H7 (cell line): ENCODE measurements at regions not wholly inside any gene's neighbourhood (a gene's known extent, or its start where the extent isn't known, plus 50 kb on each side); places are given as distances from the start of the nearest gene placed in this dataset.
"Not testable (repeated sequence)": the region's sequence is repeated elsewhere in the genome, so short reads cannot be mapped to it uniquely, and the experiment has no call there.

Experiments
- DNase-seq: peaks from one replicate; pipeline ENCODE4 v3.0.0; 2012
- H3K27me3 ChIP-seq: 2 replicates; pipeline ENCODE4 v1.6.0; 2011; ENCODE audit warnings: mild to moderate bottlenecking, low read length; ENCODE audit not compliant: control insufficient read depth, insufficient read depth
- H3K36me3 ChIP-seq: replicated peaks from 2 replicates; pipeline ENCODE4 v1.5.1; 2011; ENCODE audit warnings: low read length; ENCODE audit not compliant: control insufficient read depth, insufficient read depth
- H3K4me3 ChIP-seq: 2 replicates; pipeline ENCODE4 v1.5.1; 2011; ENCODE audit warnings: low read depth, mild to moderate bottlenecking, control low read depth, low read length, moderate library complexity; ENCODE audit not compliant: insufficient read depth

GRCh38 chr4:71081192-71081591 is 87.7 kb downstream of the DCK start:
- H3K27me3 ChIP-seq, result no peaks in the 10 kb centered on the region
- DNase-seq, result no peak
- no peaks in the 10 kb centered on the region for H3K36me3 ChIP-seq
- no peak overlapping the region for H3K4me3 ChIP-seq

- no peak overlapping the region for H3K4me3 ChIP-seq
- H3K27me3 ChIP-seq, result no peaks in the 10 kb centered on the region
- DNase-seq, result no peak
- H3K36me3 ChIP-seq, result no peaks in the 10 kb centered on the region
These were observed 100.3 kb downstream of the DCK start for GRCh38 chr4:71093745-71094144.

- no peak overlapping the region for H3K4me3 ChIP-seq
- no peak for DNase-seq
- no peaks in the 10 kb centered on the region for H3K36me3 ChIP-seq
- H3K27me3 ChIP-seq, result no peaks in the 10 kb centered on the region
These were observed 100.8 kb downstream of the DCK start for GRCh38 chr4:71094201-71094600.

GRCh38 chr4:71095141-71095540 is 101.7 kb downstream of the DCK start:
- H3K4me3 ChIP-seq, result no peak overlapping the region
- DNase-seq, result no peak
- H3K27me3 ChIP-seq, result no peaks in the 10 kb centered on the region

DNA sequence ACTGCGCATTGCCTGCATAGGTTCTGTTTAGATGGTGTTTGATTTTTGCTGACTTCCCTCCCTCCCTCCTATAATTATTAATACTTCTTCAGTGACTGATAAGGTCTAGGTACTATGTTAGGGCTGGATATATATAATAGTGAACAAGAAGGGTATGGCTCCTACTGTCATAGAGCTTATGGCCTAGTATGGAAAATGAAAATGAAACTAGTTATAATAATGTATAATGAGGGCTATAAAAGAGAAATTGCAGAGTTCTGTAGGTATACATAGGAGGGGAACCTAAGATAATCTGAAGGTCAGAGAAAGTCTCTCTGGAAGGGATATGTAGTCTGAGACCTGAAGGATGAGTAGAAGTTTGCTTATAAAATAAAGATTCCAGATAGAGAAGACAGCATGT is 102.1 kb downstream of the DCK start:
- Histone ChIP-seq H3K27me3 (no peaks in the 10 kb centered on the region), H3K4me3 (no peak overlapping the region), H3K36me3 (no peaks in the 10 kb centered on the region)
- DNase-seq, result no peak

More at GRCh38 chr4:71095141-71095540, 101.7 kb downstream of the DCK start:
- no peaks in the 10 kb centered on the region for H3K36me3 ChIP-seq

DNA sequence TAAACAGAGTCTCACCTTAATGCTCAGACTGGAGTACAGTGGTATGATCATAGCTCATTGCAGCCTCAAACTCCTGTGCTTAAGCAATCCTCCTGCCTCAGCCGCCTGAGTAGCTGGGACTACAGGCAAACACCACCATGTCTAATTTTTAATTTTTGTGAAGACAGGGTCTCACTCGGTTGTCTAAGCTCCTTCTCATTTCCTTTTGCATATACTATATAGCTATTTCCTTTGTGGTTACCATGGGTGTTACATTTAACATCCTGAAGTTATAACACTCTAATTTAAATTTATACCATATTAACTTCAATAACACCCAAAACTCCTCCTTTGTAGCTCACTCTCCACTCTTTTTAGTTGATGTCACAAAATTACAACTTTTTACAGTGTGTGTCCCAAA is 114.3 kb downstream of the DCK start:
- Histone ChIP-seq H3K36me3 (no peaks in the 10 kb centered on the region), H3K27me3 (no peaks in the 10 kb centered on the region), H3K4me3 (no peak overlapping the region)
- DNase-seq, result no peak

- no peak for DNase-seq
- H3K4me3 ChIP-seq, result no peak overlapping the region
- no peaks in the 10 kb centered on the region for H3K36me3 ChIP-seq
- H3K27me3 ChIP-seq, result no peaks in the 10 kb centered on the region
These were observed 117.0 kb downstream of the DCK start for GRCh38 chr4:71110499-71110898.

GRCh38 chr4:71111133-71111532 is 117.7 kb downstream of the DCK start:
- H3K27me3 ChIP-seq, DNase-seq, H3K36me3 ChIP-seq, H3K4me3 ChIP-seq: not testable (repeated sequence)

GRCh38 chr4:71113294-71113693 is 119.8 kb downstream of the DCK start:
- no peak overlapping the region for H3K4me3 ChIP-seq
- H3K27me3 ChIP-seq, result no peaks in the 10 kb centered on the region
- DNase-seq, result peak; percentile 49
- H3K36me3 ChIP-seq, result no peaks in the 10 kb centered on the region

DNA sequence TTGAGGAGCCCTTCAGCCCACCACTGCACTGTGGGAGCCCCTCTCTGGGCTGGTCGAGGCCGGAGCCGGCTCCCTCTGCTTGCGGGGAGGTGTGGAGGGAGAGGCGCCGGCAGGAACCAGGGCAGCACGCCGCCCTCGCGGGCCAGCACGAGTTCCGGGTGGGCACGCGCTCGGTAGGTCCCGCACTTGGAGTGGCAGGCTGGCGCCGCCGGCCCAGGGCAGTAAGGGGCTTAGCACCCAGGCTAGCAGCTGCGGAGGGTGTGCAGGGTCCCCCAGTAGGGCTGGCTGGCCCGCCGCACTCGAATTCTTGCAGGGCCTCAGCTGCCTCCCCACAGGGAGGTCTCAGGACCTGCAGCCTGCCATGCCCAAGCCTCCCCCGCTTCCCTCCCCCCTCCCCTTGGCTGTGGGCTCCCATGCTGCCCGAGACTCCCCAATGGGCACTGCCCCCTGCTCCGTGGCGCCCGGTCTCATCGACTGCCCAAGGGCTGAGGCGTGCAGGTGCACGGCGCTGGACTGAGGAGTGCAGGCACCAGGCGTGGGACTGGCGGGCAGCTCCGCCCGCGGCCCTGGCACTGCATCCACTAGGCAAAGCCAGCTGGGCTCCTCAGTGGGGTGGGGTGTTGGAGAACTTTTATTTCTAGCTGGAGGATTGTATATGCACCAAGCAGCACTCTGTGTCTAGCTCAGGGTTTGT is 127.5 kb downstream of the DCK start:
- H3K36me3 ChIP-seq, result no peaks in the 10 kb centered on the region
- H3K27me3 ChIP-seq, result no peaks in the 10 kb centered on the region
- DNase-seq, result no peak
- H3K4me3 ChIP-seq, result no peak overlapping the region

DNA sequence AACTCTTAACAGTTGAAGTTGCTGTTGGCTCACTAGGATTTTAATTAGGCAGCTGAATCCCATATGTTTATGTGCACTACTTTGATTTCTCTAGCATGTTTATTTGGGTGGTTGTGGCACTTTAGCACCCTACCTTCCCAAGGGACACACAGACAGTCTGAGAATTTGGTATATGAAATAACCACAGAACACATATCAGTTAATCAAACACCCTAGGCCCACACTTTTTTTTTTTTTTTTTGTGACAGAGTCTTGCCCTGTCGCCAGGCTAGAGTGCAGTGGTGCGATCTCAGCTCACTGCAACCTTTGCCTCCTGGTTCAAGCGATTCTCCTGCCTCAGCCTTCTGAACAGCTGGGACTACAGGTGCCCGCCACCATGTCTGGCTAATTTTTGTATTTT is 130.5 kb downstream of the DCK start:
- Histone ChIP-seq H3K27me3 (no peaks in the 10 kb centered on the region), H3K36me3 (no peaks in the 10 kb centered on the region), H3K4me3 (no peak overlapping the region)
- DNase-seq, result no peak

- H3K27me3 ChIP-seq, result no peaks in the 10 kb centered on the region
- no peaks in the 10 kb centered on the region for H3K36me3 ChIP-seq
- no peak overlapping the region for H3K4me3 ChIP-seq
- DNase-seq, result no peak
These were observed 131.7 kb downstream of the DCK start for GRCh38 chr4:71125137-71125536.

- H3K27me3 ChIP-seq, result no peaks in the 10 kb centered on the region
- H3K4me3 ChIP-seq, result no peak overlapping the region
- DNase-seq, result no peak
- H3K36me3 ChIP-seq, result no peaks in the 10 kb centered on the region
These were observed 133.3 kb downstream of the DCK start for GRCh38 chr4:71126719-71127118.

GRCh38 chr4:71130827-71131603 is 137.6 kb downstream of the DCK start:
- no peak for DNase-seq
- H3K27me3 ChIP-seq, result no peaks in the 10 kb centered on the region
- no peak overlapping the region for H3K4me3 ChIP-seq
- H3K36me3 ChIP-seq, result no peaks in the 10 kb centered on the region

GRCh38 chr4:71132486-71132885 is 139.0 kb downstream of the DCK start:
- no peaks in the 10 kb centered on the region for H3K27me3 ChIP-seq
- no peaks in the 10 kb centered on the region for H3K36me3 ChIP-seq
- DNase-seq, result no peak
- H3K4me3 ChIP-seq, result no peak overlapping the region
